Colonic mucosa (tissue), 4 donors: ENCODE measurements at regions not wholly inside any gene's neighbourhood (a gene's known extent, or its start where the extent isn't known, plus 50 kb on each side); places are given as distances from the start of the nearest gene placed in this dataset.

Experiments used
- DNase-seq: peaks from one replicate; pipeline ENCODE4 v3.0.0-alpha.2; 2020
- H3K27ac ChIP-seq: fragments of 200-600 bp; one replicate; pipeline ENCODE4 v1.8.0; 2021
- H3K27me3 ChIP-seq: fragments of 200-600 bp; one replicate; pipeline ENCODE4 v1.8.0; 2021
- H3K36me3 ChIP-seq: fragments of 200-600 bp; one replicate; pipeline ENCODE4 v1.8.0; 2021
- H3K4me1 ChIP-seq: fragments of 200-600 bp; one replicate; pipeline ENCODE4 v1.8.0; 2021; ENCODE audit warnings: mild to moderate bottlenecking
- H3K4me3 ChIP-seq: fragments of 200-600 bp; one replicate; pipeline ENCODE4 v1.8.0; 2021
- H3K9ac ChIP-seq, 2 donors: one replicate each; pipeline ENCODE4 v1.7.0; 2013; ENCODE audit warnings: control low read depth in 2 of 2, low read depth in 2 of 2, low read length in 2 of 2
- H3K9me3 ChIP-seq: fragments of 200-600 bp; one replicate; pipeline ENCODE4 v1.8.0; 2021
- CTCF ChIP-seq: fragments of 200-600 bp; IDR thresholded peaks from one replicate; pipeline ENCODE4 v1.8.0; 2022; ENCODE audit warnings: antibody characterized with exemption, mild to moderate bottlenecking
- intact Hi-C: fragments of 100-400 bp; cut with DNase I; formaldehyde crosslinking; loops from one replicate; pipeline ENCODE4 v1.14.1; 2022
- donor health status: healthy.
- donor health status: DM: no; HTN: no; CAD: no.
- donor health status: DM: no; HTN: no; CAD: no.

GRCh38 chr6:4349931-4350330 is 214.6 kb upstream of the ECI2 start:
- no peak for TF ChIP-seq CTCF
- intact Hi-C loops: no loop called here
- H3K27ac ChIP-seq: no peak overlapping the region

GRCh38 chr6:4349323-4349722 is 213.9 kb upstream of the ECI2 start:
- Histone ChIP-seq H3K4me3 (no peak overlapping the region), H3K36me3 (no peaks in the 10 kb centered on the region), H3K4me1 (no peaks in the 10 kb centered on the region), H3K9me3 (no peaks in the 10 kb centered on the region), H3K9ac (no peak overlapping the region), H3K27ac (no peak overlapping the region), H3K27me3 (no peaks in the 10 kb centered on the region)
- TF ChIP-seq CTCF: no peak
- DNase-seq: no peak
- intact Hi-C loops: no loop called here

More at GRCh38 chr6:4349931-4350330, 214.6 kb upstream of the ECI2 start:
- no peaks in the 10 kb centered on the region for H3K27me3 ChIP-seq
- H3K4me1 ChIP-seq: no peaks in the 10 kb centered on the region
- no peak for DNase-seq
- H3K4me3 ChIP-seq: no peak overlapping the region
- H3K36me3 ChIP-seq: no peaks in the 10 kb centered on the region
- no peaks in the 10 kb centered on the region for H3K9me3 ChIP-seq
- no peak overlapping the region for H3K9ac ChIP-seq

- intact Hi-C loops: no loop called here
- no peak for DNase-seq
- Histone ChIP-seq H3K4me3 (no peak overlapping the region), H3K27me3 (no peaks in the 10 kb centered on the region), H3K27ac (no peak overlapping the region), H3K9ac (no peak overlapping the region), H3K9me3 (no peaks in the 10 kb centered on the region), H3K36me3 (no peaks in the 10 kb centered on the region), H3K4me1 (no peaks in the 10 kb centered on the region)
- no peak for TF ChIP-seq CTCF
These were observed 213.2 kb upstream of the ECI2 start for GRCh38 chr6:4348462-4349112.

GRCh38 chr6:4347877-4348276 is 212.5 kb upstream of the ECI2 start:
- Histone ChIP-seq H3K27me3 (no peaks in the 10 kb centered on the region), H3K36me3 (no peaks in the 10 kb centered on the region), H3K27ac (no peak overlapping the region), H3K4me1 (no peaks in the 10 kb centered on the region), H3K9me3 (no peaks in the 10 kb centered on the region), H3K9ac (no peak overlapping the region), H3K4me3 (no peak overlapping the region)
- DNase-seq: no peak
- intact Hi-C loops: no loop called here
- TF ChIP-seq CTCF: no peak

GRCh38 chr6:4346659-4347333 is 211.4 kb upstream of the ECI2 start:
- intact Hi-C loops: no loop called here
- Histone ChIP-seq H3K9ac (no peak overlapping the region), H3K9me3 (no peaks in the 10 kb centered on the region), H3K27me3 (no peaks in the 10 kb centered on the region), H3K27ac (no peak overlapping the region), H3K4me1 (no peaks in the 10 kb centered on the region), H3K36me3 (no peaks in the 10 kb centered on the region), H3K4me3 (no peak overlapping the region)
- no peak for TF ChIP-seq CTCF
- DNase-seq: no peak
